Right forelimb (tissue), 1 donor: ENCODE measurements at regions not wholly inside any gene's neighbourhood (a gene's known extent, or its start where the extent isn't known, plus 50 kb on each side); places are given as distances from the start of the nearest gene placed in this dataset.

Experiments used
- DNase-seq: peaks from one replicate; pipeline ENCODE4 v3.0.0-alpha.2; 2018

- DNase-seq: no peak
Observed at GRCh38 chr10:30793093-30793492, 163.5 kb upstream of the LYZL2 start.

DNA sequence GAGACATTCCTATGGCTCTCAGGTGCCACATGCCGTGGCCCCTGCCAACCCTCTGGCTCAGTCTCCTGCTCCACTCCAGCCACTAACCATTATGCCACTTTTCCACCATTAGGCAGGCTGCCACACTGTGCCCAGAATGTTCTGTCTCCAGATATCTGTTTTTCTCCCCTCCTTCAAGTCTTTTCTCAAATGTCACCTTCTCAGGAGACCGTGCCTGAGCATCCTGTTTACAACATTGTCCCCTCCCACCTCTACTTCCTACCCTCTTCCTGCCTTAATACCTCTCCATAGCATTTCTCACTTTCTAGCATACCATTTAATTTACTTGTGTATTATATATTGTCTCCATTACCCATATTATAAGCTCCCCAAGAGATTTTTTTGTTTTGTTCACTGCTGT lies 162.5 kb upstream of the LYZL2 start:
- no peak for DNase-seq

GRCh38 chr10:30791197-30791611 lies 161.7 kb upstream of the LYZL2 start:
- no peak for DNase-seq

GRCh38 chr10:30789806-30790205 lies 160.3 kb upstream of the LYZL2 start:
- DNase-seq: no peak

- DNase-seq: no peak
Observed at GRCh38 chr10:30788307-30788706, 158.8 kb upstream of the LYZL2 start.

DNA sequence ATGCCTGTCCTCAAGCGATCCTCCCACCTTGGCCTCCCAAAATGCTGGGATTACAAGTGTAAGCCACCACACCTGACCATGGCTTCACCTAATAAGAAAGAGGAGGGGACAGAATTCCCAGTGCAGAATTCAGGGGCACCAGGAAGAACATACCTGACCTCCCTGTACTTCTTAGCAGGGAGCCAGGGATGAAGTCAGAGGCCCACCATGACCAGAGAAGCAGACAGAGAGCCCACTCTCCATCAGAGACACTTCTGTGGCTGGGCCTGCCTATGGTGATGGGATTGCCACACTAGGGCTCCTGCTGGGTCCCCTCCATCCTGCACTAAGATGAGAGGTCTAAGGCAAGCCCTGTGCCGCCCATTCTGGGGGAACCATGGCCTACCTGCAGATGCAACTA lies 157.4 kb upstream of the LYZL2 start:
- no peak for DNase-seq

GRCh38 chr10:30786131-30786530 lies 156.6 kb upstream of the LYZL2 start:
- no peak for DNase-seq

DNA sequence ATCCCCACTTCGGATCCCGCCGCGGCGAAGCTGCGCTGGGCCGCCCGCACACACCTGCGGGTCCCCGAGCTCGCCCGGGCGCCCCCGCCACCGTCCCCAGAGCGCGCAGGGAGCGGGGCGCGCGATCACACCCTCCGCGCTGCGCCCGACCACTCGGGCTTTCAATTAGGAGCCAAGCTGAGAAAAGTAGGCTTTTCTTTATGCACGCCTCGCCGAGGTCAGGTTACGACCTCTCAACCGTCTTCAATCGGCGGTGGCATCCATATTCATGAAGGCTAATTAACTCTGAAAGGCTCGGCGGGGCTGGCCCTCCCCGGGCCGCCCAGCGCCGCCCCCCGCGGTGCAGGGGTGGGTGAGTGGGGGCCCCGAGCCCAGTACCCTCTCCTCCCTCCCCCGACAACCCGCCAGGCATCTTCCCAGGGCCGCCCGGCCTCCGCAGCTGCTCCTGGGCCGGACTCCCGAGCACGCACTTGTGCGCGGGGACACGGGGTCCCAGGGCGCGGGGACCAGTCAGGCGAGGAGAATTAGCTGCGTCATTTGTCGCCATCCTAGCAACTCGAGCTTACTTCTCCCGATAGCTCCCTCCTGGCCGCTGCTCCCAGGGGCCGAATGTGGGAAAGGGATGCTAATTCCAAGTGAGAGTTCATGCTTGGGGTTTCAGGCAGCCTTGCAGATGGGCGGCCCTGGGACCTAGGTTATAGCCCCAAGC lies 155.5 kb upstream of the LYZL2 start:
- peak; percentile 82 for DNase-seq

- no peak for DNase-seq
Observed at GRCh38 chr10:30784524-30784896, 155.0 kb upstream of the LYZL2 start.

- peak; percentile 95 for DNase-seq
Observed at GRCh38 chr10:30783939-30784501, 154.5 kb upstream of the LYZL2 start.

DNA sequence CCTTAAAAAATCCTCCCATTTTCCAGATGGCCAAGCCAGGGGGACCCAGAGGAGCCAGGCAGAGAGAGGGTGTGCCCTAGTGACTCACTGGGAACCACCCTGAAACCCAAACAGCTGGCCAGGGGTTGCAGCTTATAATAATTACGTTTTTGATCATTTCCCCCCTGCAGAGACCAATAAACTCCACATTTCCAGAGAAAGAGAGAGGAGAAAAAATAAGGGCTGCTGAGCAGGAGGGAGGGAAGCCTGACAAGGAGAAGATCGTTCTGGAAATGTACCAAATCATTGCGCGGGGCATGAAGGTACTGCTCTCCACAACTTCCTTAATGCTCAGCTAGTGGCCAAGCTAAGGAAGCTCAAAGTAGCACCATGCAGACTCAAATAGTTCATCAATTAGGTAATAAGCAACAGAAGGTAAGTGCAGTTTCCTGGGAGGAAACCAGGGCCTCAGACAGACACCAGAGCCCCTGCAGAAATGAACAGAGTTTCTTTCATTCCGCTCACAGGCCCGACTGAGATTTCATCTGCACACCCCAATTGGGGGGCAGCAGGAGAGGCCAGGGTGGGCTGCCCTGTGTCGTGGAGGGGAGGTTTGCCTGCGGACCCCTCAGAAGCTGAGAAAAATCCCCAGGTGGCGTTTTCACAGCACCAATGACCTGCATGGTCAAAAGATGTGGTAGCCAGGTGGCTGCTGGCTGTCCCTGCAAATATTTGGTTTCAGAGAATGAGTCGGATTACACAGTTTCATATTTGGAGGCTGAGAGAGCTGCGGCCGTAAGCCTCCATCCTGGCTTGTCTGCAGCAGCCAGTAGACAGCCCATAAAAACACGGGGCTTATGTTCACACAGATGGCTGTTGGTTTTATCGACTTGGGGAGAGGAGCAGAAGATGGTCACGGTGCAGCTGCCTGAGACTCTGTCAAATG lies 153.2 kb upstream of the LYZL2 start:
- peak; percentile 71 for DNase-seq

DNA sequence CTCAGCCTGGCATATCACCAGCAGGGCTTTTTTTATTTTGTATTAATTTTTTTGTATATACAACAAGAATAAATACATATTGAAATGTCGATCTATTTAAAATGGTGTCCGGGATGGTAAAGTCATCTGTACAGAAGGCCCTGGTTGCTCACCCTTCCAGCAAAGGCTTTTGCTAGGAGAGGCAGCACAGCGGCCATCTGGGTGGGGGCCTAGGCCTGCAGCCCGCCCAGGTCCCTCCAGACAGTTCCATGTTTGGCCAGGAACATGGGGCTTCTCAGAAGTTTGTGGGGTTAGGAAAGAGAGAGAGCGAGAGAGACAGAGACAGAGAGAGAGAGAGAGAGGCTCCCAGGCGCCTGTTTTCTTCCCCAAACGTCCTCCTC lies 152.6 kb upstream of the LYZL2 start:
- DNase-seq: no peak

GRCh38 chr10:30781670-30782121 lies 152.1 kb upstream of the LYZL2 start:
- no peak for DNase-seq

GRCh38 chr10:30778769-30779168 lies 149.2 kb upstream of the LYZL2 start:
- DNase-seq: no peak

- DNase-seq: peak; percentile 83
Observed at GRCh38 chr10:30775779-30776591, 146.4 kb upstream of the LYZL2 start.

GRCh38 chr10:30774261-30774660 lies 144.7 kb upstream of the LYZL2 start:
- DNase-seq: no peak

DNA sequence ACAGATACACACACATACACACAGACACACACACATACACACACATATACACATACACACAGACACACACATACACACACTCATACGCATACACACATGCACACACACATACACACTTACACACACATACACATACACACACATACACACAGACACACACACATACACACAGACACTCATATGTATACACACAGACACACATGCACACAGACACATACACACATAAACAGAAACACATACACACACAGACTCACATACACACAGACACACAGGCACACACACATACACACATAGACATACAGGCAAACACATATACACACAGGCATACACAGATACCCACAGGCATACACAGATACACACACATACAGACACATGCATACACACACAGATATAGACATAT lies 143.9 kb upstream of the LYZL2 start:
- DNase-seq: no peak

DNA sequence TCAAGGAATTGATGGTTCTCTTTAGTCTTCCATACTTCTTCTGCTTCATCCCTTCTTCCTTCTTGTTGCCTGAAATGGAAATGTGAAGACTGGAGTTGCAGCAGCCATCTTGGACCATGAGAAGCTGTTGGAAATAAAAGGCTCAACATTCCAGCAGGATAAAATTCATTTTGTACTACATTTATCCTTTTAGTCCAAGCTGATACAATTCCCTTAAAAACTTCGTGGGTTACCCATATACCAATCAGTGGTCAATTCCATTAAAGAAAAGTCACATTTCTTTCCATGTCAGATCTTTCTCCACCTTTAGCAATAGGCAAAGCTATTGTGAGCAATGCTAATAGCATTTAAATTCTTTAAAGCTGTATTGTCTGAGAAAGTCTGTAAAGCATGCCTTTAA lies 141.3 kb upstream of the LYZL2 start:
- DNase-seq: no peak

DNA sequence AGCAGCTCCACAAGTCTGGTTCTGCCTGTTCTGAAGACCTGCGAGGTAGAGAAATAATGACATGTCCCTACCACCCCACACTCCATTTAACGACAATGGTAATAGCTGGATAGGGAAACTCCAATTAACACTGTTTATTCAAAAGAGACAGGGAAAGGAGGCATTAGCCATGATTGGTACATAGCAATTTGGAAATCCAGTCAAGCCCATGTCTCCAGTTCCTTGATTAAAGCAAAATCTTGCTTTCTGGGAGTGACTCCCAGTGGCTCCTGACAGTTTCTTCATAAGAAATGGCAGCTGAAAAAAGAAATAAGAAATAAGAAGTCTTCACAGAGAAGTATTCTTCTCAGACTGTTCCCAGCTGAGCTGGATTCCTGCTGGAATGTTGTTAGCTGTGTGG lies 140.7 kb upstream of the LYZL2 start:
- no peak for DNase-seq

DNA sequence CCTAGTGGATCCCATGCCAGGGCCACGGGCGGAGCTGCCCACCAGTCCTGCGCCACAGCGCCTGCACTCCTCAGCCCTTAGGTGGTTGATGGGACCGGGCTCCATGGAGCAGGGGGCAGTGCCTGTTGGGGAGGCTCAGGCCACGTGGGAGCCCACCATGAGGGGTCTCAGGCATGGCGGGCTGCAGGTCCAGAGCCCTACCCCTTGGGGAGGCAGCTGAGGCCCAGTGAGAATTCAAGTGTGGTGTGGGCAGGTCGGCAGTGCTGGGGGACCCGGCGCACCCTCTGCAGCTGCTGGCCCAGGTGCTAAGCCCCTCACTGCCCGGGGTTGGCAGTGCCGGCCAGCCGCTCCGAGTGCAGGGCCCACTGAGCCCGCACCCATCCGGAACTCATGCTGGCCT lies 139.8 kb upstream of the LYZL2 start:
- DNase-seq: no peak

- no peak for DNase-seq
Observed at GRCh38 chr10:30765616-30766015, 136.1 kb upstream of the LYZL2 start.

DNA sequence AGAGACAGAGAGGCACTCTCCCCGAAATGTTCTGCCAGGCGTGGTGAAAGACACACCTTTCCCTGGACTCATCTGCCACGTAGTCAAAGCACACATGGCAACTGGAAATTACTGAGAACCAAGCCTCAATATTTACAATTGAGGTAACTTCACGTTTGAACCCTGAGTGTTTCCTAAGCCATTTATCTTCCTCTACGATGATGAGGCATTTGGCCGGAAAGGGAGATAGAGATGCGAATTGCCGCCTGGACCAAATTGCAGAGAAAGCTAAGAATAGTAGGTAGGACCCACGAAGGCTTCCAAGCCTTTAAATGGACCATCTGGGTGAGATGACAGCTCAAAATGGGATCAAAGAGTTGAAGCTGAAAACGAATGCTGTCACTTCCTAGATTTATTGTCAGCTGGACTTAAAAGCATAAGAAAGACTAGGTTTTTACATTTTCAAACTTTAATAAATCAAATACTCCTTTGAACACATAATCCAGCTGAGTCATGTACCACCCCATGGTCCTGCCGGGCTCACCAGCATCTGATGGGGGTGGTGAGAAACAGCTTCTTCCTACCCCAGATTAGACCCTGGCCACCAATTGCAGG lies 135.6 kb upstream of the LYZL2 start:
- DNase-seq: no peak

DNA sequence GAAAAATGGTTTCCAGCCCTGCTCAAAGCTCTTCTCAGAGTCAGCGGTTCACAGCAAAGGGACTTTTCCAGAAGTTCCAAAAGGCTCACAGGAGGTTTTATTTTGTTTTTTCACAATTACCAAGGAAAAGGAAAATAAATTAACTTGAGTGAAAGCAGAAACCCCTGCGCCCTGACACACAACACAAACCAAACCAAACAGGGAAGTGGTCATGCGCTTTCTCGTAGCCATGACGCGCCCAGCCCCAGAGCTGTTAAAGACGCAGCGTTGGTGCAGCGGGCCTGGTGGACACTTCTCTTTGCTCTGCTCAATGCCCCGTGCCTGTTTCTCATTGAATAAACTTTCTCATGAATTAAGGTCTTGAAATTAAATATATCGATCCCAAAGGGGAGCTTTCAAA lies 134.4 kb upstream of the LYZL2 start:
- DNase-seq: no peak
